ENCODE measurements at regions not wholly inside any gene's neighbourhood (a gene's known extent, or its start where the extent isn't known, plus 50 kb on each side); places are given as distances from the start of the nearest gene placed in this dataset.

DNA sequence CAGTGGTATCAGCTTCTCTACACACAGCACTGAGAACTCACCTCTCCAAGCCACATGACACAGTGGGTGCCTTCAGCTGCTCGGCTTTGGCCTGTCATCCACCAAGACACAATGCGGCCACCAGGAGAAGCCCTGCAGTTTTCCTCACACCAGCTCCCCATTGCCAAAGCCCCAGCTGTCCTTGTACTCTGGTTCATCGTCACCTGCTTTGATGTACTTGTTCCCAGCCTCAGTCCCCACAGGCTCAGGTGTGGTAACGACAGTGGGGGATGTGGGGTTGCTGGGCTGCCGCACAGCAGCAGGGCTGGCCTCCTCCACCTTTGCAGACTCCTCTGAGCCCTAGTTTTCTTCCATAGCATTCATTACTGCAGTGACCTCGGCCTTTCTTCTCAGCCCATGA, 387.3 kb downstream of the MEIS1 start:
- Histone ChIP-seq H3K4me3 (ENCODE audit: low read length) (no peak overlapping the region), H3K27me3 (ENCODE audit: control insufficient read depth, insufficient read depth, low read length) (no peaks in the 10 kb centered on the region), H3K27ac (ENCODE audit: low read depth, low read length) (no peak overlapping the region), H3K36me3 (ENCODE audit: control insufficient read depth, insufficient read depth, low read length) (no peaks in the 10 kb centered on the region), H3K9ac (ENCODE audit: low read length) (no peak overlapping the region), H3K4me1 (ENCODE audit: control insufficient read depth, insufficient read depth, low read length) (no peaks in the 10 kb centered on the region)

DNA sequence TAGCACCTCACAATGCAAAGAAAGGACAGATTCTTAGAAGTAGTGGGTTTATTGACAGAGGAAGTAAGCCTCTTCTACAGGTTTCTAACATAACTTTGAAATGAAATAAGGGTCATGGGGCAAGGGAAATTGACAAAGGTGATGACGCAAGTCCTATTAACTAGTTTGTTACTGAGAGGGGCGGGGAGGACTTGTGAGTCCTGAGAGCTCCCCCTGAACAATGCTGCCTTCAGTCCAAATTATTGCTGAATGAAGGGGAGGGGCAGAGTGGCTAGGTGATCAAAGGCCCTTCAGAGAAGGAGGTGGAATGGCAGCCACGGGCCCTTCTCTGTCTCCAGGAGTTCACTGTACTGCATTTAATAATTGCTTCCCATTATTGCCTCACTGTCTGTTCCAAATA, 390.0 kb downstream of the MEIS1 start:
- no peak overlapping the region for H3K9ac ChIP-seq (ENCODE audit: low read length)
- H3K27ac ChIP-seq (ENCODE audit: low read depth, low read length): no peak overlapping the region
- H3K27me3 ChIP-seq (ENCODE audit: control insufficient read depth, insufficient read depth, low read length): no peaks in the 10 kb centered on the region
- H3K4me1 ChIP-seq (ENCODE audit: control insufficient read depth, insufficient read depth, low read length): no peaks in the 10 kb centered on the region
- no peaks in the 10 kb centered on the region for H3K36me3 ChIP-seq (ENCODE audit: control insufficient read depth, insufficient read depth, low read length)
- H3K4me3 ChIP-seq (ENCODE audit: low read length): no peak overlapping the region

DNA sequence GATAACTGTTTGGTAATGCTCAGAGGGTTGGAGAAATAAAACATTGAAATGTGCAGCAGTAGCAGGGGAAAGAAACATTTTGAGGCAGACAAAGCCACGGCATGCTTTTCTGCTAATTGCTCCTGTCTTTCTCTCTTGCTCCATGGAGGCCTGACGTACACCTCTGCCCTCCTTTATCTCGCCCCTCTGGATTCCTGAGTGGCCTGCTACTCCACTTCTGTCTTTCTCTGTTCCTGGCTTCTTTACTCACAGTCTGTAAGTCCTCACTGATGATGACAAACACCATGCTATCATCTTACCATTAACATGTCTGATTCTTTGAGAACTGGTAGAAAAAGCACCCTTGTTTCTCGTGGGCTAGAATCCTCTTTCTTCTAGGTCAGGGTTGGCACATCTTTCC, 392.9 kb downstream of the MEIS1 start:
- Histone ChIP-seq H3K27ac (ENCODE audit: low read depth, low read length) (peak overlapping the region; percentile 38), H3K4me3 (ENCODE audit: low read length) (no peak overlapping the region)

DNA sequence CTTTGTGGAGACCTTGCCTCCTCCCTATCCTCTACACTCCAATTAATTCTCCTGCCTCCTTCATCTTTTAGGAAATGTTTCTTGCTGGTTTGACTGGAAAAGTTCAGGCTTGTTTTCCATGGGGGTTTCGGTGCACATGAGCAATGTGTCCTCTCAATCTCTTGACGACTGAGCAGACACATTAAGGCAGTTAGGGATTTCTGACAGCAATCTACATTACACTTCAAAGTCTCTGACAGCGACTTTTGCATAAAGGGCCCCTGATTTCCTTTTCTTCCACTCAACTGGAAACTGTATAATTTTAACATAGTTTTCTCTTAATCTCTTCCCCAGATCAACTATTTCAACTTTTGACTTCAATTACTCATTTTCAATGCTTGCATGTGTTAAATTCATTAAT, 394.0 kb downstream of the MEIS1 start:
- no peak overlapping the region for H3K9ac ChIP-seq (ENCODE audit: low read length)
- H3K36me3 ChIP-seq (ENCODE audit: control insufficient read depth, insufficient read depth, low read length): no peaks in the 10 kb centered on the region
- no peaks in the 10 kb centered on the region for H3K27me3 ChIP-seq (ENCODE audit: control insufficient read depth, insufficient read depth, low read length)
- H3K4me1 ChIP-seq (ENCODE audit: control insufficient read depth, insufficient read depth, low read length): no peaks in the 10 kb centered on the region
- no peak overlapping the region for H3K4me3 ChIP-seq (ENCODE audit: low read length)
- no peak overlapping the region for H3K27ac ChIP-seq (ENCODE audit: low read depth, low read length)

More for the DNA sequence above, 392.9 kb downstream of the MEIS1 start:
- no peaks in the 10 kb centered on the region for H3K36me3 ChIP-seq (ENCODE audit: control insufficient read depth, insufficient read depth, low read length)
- H3K9ac ChIP-seq (ENCODE audit: low read length): no peak overlapping the region
- H3K27me3 ChIP-seq (ENCODE audit: control insufficient read depth, insufficient read depth, low read length): no peaks in the 10 kb centered on the region
- H3K4me1 ChIP-seq (ENCODE audit: control insufficient read depth, insufficient read depth, low read length): no peaks in the 10 kb centered on the region

DNA sequence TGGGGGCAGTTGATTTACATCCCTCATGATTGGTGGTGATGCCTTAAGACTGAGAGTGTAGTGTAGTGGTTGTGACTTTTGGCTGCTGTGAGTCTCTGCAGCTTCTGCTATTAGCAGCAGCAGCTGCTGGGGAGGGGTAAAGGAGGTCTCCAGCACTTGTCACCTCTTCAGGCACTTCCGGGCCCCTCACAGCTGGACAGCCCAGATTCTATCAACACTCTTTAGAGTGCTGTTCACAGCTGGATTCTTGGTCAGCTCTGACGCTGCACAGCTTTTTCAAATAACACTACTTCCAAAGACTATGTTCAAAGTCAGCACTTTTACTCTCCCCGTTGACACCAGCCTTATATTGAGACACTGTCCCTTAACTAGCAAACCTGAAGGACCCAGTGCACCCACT, 396.0 kb downstream of the MEIS1 start:
- H3K9ac ChIP-seq (ENCODE audit: low read length): no peak overlapping the region
- H3K27me3 ChIP-seq (ENCODE audit: control insufficient read depth, insufficient read depth, low read length): no peaks in the 10 kb centered on the region
- no peaks in the 10 kb centered on the region for H3K36me3 ChIP-seq (ENCODE audit: control insufficient read depth, insufficient read depth, low read length)
- no peak overlapping the region for H3K4me3 ChIP-seq (ENCODE audit: low read length)
- H3K4me1 ChIP-seq (ENCODE audit: control insufficient read depth, insufficient read depth, low read length): no peaks in the 10 kb centered on the region
- H3K27ac ChIP-seq (ENCODE audit: low read depth, low read length): no peak overlapping the region

DNA sequence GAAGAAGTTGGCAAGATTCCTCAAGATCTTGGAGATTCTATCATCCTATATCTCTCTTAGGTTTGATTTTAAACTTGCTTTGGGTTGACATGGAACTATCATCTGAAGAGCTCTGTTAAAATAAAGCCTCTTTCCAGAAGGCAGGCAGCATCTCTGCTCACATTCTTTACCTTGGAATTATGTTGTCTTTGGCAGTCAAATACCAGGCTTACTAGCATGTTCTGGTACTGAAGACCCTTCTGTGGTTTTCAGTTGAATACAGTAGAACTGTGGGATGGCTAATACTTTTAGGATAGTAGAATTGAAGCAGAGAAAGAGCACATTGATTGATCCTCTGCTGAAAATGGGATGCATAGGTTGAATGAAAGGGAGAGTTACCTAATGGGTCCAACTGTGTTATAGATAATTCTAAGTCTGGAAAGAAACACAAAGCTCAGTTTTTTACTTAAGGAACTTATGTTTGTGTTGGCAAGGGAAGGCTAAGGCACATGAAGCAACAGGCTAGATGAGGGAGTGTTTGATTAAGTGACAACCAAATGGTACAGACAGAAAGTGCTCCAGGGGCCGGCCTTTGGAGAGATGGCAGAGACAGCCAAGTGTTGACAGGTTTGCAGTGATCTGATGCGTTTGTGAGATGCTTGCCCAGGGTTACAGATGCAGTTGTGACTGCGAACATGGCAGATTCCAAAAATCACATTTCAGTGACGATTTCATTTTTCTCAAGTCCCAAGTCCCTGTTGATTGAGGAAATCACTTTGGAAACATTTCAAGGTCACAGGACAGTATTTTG, 397.9 kb downstream of the MEIS1 start:
- Histone ChIP-seq H3K36me3 (ENCODE audit: control insufficient read depth, insufficient read depth, low read length) (no peaks in the 10 kb centered on the region), H3K9ac (ENCODE audit: low read length) (no peak overlapping the region), H3K27me3 (ENCODE audit: control insufficient read depth, insufficient read depth, low read length) (no peaks in the 10 kb centered on the region), H3K4me3 (ENCODE audit: low read length) (no peak overlapping the region), H3K4me1 (ENCODE audit: control insufficient read depth, insufficient read depth, low read length) (no peaks in the 10 kb centered on the region), H3K27ac (ENCODE audit: low read depth, low read length) (no peak overlapping the region)

DNA sequence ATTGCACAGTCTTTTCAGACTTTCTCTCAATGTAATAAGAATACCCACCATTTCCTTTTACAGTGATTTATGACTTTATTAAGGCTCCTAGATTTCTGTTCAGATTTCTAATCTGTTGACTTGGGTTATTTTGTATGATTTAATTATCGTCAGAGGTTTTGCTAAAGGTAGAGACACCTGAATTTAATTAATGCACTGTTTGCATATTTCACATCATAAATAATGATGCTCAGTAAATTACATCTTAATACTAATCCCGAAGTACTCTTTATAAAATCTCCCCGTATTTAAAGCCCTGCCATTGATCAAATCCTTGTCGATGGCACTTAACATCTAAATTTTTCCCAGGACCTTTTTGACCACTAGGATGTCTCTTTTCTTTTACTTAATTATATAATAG, 399.9 kb downstream of the MEIS1 start:
- Histone ChIP-seq H3K4me3 (ENCODE audit: low read length) (no peak overlapping the region), H3K4me1 (ENCODE audit: control insufficient read depth, insufficient read depth, low read length) (peaks cover 4% of the 10 kb centered on the region), H3K9ac (ENCODE audit: low read length) (no peak overlapping the region), H3K27ac (ENCODE audit: low read depth, low read length) (no peak overlapping the region), H3K36me3 (ENCODE audit: control insufficient read depth, insufficient read depth, low read length) (no peaks in the 10 kb centered on the region), H3K27me3 (ENCODE audit: control insufficient read depth, insufficient read depth, low read length) (no peaks in the 10 kb centered on the region)

DNA sequence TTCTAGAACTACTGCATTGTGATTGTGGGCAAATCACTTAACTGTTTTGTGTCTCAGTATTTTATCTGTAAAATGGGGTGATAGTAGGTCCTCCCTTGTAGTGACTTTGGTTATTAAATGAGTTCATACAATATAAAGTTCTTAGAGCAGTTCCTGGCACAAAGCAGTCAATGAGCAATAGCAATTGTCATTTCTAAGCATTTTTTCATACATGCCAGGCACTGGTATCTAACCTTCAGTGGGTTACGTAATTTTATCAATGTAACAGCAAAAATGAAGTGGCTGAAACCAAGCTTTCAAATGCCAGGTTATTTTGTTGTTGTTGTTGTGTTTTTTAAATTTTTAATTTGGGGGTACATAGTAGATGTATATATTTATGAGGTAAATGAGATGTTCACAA, 401.9 kb downstream of the MEIS1 start:
- Histone ChIP-seq H3K27me3 (ENCODE audit: control insufficient read depth, insufficient read depth, low read length) (no peaks in the 10 kb centered on the region), H3K4me1 (ENCODE audit: control insufficient read depth, insufficient read depth, low read length) (peaks cover 14% of the 10 kb centered on the region), H3K27ac (ENCODE audit: low read depth, low read length) (no peak overlapping the region), H3K9ac (ENCODE audit: low read length) (no peak overlapping the region), H3K36me3 (ENCODE audit: control insufficient read depth, insufficient read depth, low read length) (no peaks in the 10 kb centered on the region), H3K4me3 (ENCODE audit: low read length) (no peak overlapping the region)

DNA sequence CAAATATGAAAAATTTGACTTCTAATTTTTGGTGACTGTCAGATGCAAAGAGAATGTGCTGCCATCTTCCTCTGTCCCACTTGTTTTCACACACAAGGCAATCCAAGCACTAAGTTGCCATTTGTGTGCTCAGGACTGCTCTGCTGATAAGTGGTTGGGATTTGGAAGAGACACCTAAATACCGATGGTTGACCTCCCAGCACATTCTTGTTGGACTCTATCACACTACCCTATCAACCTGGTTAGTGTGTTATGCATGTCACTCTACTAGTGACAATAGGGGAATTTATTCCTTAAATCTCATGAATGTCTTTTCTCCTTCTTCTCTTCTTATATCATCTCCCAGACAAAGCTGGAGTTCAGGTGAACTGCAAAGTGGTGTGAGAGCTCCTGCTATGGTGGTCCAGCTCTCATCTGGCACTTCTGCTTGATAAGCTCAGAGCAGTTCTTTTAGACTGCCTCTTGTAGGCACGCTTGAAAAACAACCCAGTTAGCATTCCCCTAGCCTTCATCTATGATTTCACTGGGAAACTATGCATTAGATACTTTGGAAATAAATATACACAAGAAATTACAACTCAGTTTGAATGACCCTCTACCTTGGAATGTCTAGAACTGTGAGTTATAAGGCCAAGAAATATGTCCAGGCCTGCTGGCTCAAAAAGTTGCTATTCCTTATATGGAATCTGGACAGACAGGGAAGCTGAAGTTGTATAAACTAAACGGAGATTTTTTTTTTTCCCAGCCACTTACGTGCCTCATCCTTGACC, 404.8 kb downstream of the MEIS1 start:
- no peak overlapping the region for H3K9ac ChIP-seq (ENCODE audit: low read length)
- peak overlapping the region; percentile 75 for H3K27ac ChIP-seq (ENCODE audit: low read depth, low read length)
- no peaks in the 10 kb centered on the region for H3K27me3 ChIP-seq (ENCODE audit: control insufficient read depth, insufficient read depth, low read length)
- no peak overlapping the region for H3K4me3 ChIP-seq (ENCODE audit: low read length)
- H3K36me3 ChIP-seq (ENCODE audit: control insufficient read depth, insufficient read depth, low read length): no peaks in the 10 kb centered on the region
- peaks cover 18% of the 10 kb centered on the region for H3K4me1 ChIP-seq (ENCODE audit: control insufficient read depth, insufficient read depth, low read length)

DNA sequence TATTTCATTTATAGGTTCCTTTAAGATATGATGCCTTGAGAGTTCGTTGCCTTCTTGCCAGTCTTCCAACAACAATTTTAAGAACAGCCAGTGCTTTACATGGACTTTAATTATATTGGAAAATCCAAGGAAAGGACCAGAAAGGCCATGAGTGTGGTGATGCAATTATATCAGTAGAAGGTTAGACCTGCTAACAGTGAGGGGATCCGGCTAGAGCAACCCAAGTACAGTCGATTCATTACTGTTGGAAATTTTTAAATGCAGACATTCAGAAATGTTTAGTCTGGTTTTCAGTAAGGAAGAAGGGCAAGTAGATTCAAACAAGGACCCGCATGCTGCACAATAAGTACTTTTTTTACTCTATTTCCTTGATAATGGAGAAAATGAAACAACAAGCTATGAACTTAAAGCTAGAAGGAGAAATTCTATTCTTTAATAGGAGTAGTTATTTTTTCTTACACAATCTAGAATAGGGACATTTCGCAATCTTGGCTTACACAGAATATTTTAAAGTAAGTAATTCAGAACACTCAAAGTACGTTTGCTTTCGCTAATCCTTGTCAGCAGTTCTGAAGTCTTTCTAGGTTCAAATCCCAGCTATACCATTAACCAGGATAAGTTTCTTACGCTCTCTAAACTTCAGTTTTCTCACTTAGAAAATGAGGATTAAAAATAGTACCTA, 405.5 kb downstream of the MEIS1 start:
- no peak overlapping the region for H3K9ac ChIP-seq (ENCODE audit: low read length)
- H3K27ac ChIP-seq (ENCODE audit: low read depth, low read length): peak overlapping the region; percentile 75
- H3K4me3 ChIP-seq (ENCODE audit: low read length): no peak overlapping the region
- H3K27me3 ChIP-seq (ENCODE audit: control insufficient read depth, insufficient read depth, low read length): no peaks in the 10 kb centered on the region
- no peaks in the 10 kb centered on the region for H3K36me3 ChIP-seq (ENCODE audit: control insufficient read depth, insufficient read depth, low read length)
- peaks cover 18% of the 10 kb centered on the region for H3K4me1 ChIP-seq (ENCODE audit: control insufficient read depth, insufficient read depth, low read length)

DNA sequence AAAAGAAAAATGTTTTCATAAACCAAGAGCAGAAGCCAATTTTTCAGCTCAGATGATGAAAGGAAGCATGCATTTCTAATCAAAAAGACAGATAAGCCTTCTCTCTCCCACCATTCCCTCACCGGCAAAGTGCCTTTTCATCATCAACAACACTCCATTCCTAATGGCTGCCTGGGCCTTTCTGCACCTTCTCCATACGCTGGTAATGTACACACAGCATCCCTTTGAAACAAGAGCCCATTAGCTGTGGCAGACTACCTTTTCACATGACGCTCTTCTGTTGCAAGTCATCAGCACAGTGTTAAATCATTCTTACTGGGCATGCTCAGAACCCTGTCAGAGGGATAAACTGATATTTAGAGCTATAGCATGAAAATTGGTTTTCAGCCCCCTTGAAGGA, 408.9 kb downstream of the MEIS1 start:
- peaks cover 18% of the 10 kb centered on the region for H3K4me1 ChIP-seq (ENCODE audit: control insufficient read depth, insufficient read depth, low read length)
- H3K27ac ChIP-seq (ENCODE audit: low read depth, low read length): no peak overlapping the region
- no peaks in the 10 kb centered on the region for H3K36me3 ChIP-seq (ENCODE audit: control insufficient read depth, insufficient read depth, low read length)
- H3K27me3 ChIP-seq (ENCODE audit: control insufficient read depth, insufficient read depth, low read length): no peaks in the 10 kb centered on the region
- H3K9ac ChIP-seq (ENCODE audit: low read length): no peak overlapping the region
- H3K4me3 ChIP-seq (ENCODE audit: low read length): no peak overlapping the region

DNA sequence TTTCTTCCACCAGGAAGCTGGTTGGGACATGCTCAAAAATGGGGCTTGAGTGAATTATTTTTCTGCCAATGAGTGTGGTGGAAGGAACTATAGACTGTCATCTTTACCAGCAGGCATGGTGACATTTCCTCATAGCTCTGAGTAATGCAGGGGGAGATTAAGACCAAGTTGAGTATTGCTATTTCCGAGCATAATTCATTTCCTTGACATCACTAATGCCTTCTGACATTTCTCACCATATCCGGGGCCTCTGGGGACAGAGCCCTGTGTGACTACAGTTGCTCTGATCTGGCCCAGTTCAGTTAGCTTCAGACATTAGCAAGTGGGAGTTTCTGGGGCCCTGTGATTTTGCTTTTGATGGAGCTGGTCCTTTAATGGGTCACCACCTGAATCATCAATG, 410.4 kb downstream of the MEIS1 start:
- no peaks in the 10 kb centered on the region for H3K27me3 ChIP-seq (ENCODE audit: control insufficient read depth, insufficient read depth, low read length)
- H3K27ac ChIP-seq (ENCODE audit: low read depth, low read length): no peak overlapping the region
- H3K36me3 ChIP-seq (ENCODE audit: control insufficient read depth, insufficient read depth, low read length): no peaks in the 10 kb centered on the region

More for the DNA sequence above, 410.4 kb downstream of the MEIS1 start:
- H3K4me3 ChIP-seq (ENCODE audit: low read length): no peak overlapping the region
- H3K9ac ChIP-seq (ENCODE audit: low read length): no peak overlapping the region
- H3K4me1 ChIP-seq (ENCODE audit: control insufficient read depth, insufficient read depth, low read length): peaks cover 16% of the 10 kb centered on the region

Data from rectal smooth muscle tissue (tissue), 1 donor.